HEK293 (cell line): ENCODE measurements at regions not wholly inside any gene's neighbourhood (a gene's known extent, or its start where the extent isn't known, plus 50 kb on each side); places are given as distances from the start of the nearest gene placed in this dataset.

Source experiments
- CTCF ChIA-PET: fragments of 350-600 bp; formaldehyde crosslinking; extraction: SDS; loops from one replicate; lab custom pipeline; 2021; ENCODE audit warnings: antibody characterized with exemption; lab: Yijun Ruan, JAX
- POLR2A ChIA-PET: fragments of 300-600 bp; formaldehyde crosslinking; extraction: SDS; loops from one replicate; lab custom pipeline; 2020; ENCODE audit warnings: antibody characterized with exemption, inconsistent platforms; lab: Yijun Ruan, JAX
- H3K27ac ChIP-seq: fragments of 200-500 bp; sonication (Bioruptor generic); 2 replicates; pipeline ENCODE4 v1.5.1; 2014; ENCODE audit warnings: low read depth, low read length, control low read depth, inconsistent platforms; ENCODE audit errors: extremely low read depth
- H3K36me3 ChIP-seq, 2 experiments: fragments of 200-500 bp in 1 of 2; sonication (Bioruptor generic) in 1 of 2; 1 replicate in 1 of 2; 2 replicates in 1 of 2; pipeline ENCODE4 v1.5.1; 2014 to 2017; ENCODE audit warnings: inconsistent platforms in 2 of 2, low read length in 2 of 2; ENCODE audit not compliant: control insufficient read depth in 2 of 2, insufficient read depth in 1 of 2
- H3K4me1 ChIP-seq: fragments of 200-500 bp; sonication (Bioruptor generic); 2 replicates; pipeline ENCODE4 v1.5.1; 2014; ENCODE audit warnings: mild to moderate bottlenecking, low read length, inconsistent platforms; ENCODE audit not compliant: control insufficient read depth, insufficient read depth
- H3K4me3 ChIP-seq: 2 replicates; pipeline ENCODE4 v1.5.1; 2011; ENCODE audit warnings: low read depth, mild to moderate bottlenecking, control low read depth, low read length, moderate library complexity
- H3K9me3 ChIP-seq: fragments of 200-500 bp; sonication (Bioruptor generic); 2 replicates; pipeline ENCODE4 v1.5.1; 2014; ENCODE audit warnings: low read depth, low read length, inconsistent platforms; ENCODE audit not compliant: control insufficient read depth, insufficient read depth
- EGR2 ChIP-seq: fragments of 450-650 bp; formaldehyde crosslinking; IDR thresholded peaks from 2 replicates; pipeline ENCODE4 v1.5.1; 2016; ENCODE audit warnings: low read depth, missing biosample characterization, missing genetic modification characterization
- KLF9 ChIP-seq: fragments of 450-650 bp; formaldehyde crosslinking; IDR thresholded peaks from 2 replicates; pipeline ENCODE4 v1.5.1; 2016; ENCODE audit warnings: missing biosample characterization, missing genetic modification characterization, low read depth
- SALL2 ChIP-seq: fragments of 450-650 bp; formaldehyde crosslinking; IDR thresholded peaks from 2 replicates; pipeline ENCODE4 v1.5.0; 2017; ENCODE audit warnings: missing biosample characterization, mild to moderate bottlenecking, missing genetic modification characterization, borderline replicate concordance
- ZBTB49 ChIP-seq: fragments of 450-650 bp; formaldehyde crosslinking; IDR thresholded peaks from 2 replicates; pipeline ENCODE4 v1.5.1; 2016; ENCODE audit warnings: missing biosample characterization, missing genetic modification characterization, low read depth
- ZEB2 ChIP-seq: fragments of 450-650 bp; formaldehyde crosslinking; IDR thresholded peaks from 2 replicates; pipeline ENCODE4 v1.5.1; 2016; ENCODE audit warnings: missing biosample characterization, missing genetic modification characterization
- ZNF174 ChIP-seq: fragments of 450-650 bp; formaldehyde crosslinking; IDR thresholded peaks from 2 replicates; pipeline ENCODE4 v1.5.0; 2017; ENCODE audit warnings: missing biosample characterization, mild to moderate bottlenecking, missing genetic modification characterization
- ZNF19 ChIP-seq: fragments of 450-650 bp; formaldehyde crosslinking; IDR thresholded peaks from 2 replicates; pipeline ENCODE4; 2016; ENCODE audit warnings: missing biosample characterization, missing genetic modification characterization, low read depth
- ZNF211 ChIP-seq: fragments of 450-650 bp; formaldehyde crosslinking; IDR thresholded peaks from 2 replicates; pipeline ENCODE4 v1.5.1; 2016; ENCODE audit warnings: low read depth, missing biosample characterization, missing genetic modification characterization
- ZNF248 ChIP-seq: fragments of 450-650 bp; formaldehyde crosslinking; IDR thresholded peaks from 2 replicates; pipeline ENCODE4 v1.5.1; 2017; ENCODE audit warnings: missing biosample characterization, missing genetic modification characterization
- ZNF266 ChIP-seq: fragments of 450-650 bp; formaldehyde crosslinking; IDR thresholded peaks from 2 replicates; pipeline ENCODE4 v1.5.1; 2016; ENCODE audit warnings: missing biosample characterization, missing genetic modification characterization, low read depth
- ZNF274 ChIP-seq, 2 experiments: fragments of 200-500 bp in 1 of 2; fragments of 450-650 bp in 1 of 2; sonication (Bioruptor generic) in 1 of 2; formaldehyde crosslinking in 1 of 2; IDR thresholded peaks; 2 replicates each; pipeline versions ENCODE4 v1.5.1 to v1.6.1; 2014 to 2016; ENCODE audit warnings: borderline replicate concordance in 1 of 2, inconsistent platforms in 1 of 2, low read length in 1 of 2, missing biosample characterization in 1 of 2, missing genetic modification characterization in 1 of 2
- ZNF394 ChIP-seq: fragments of 450-650 bp; formaldehyde crosslinking; IDR thresholded peaks from 2 replicates; pipeline ENCODE4 v1.5.1; 2016; ENCODE audit warnings: missing biosample characterization, missing genetic modification characterization, mild to moderate bottlenecking, moderate library complexity, borderline replicate concordance
- ZNF514 ChIP-seq: fragments of 450-650 bp; formaldehyde crosslinking; IDR thresholded peaks from 2 replicates; pipeline ENCODE4 v1.5.1; 2016; ENCODE audit warnings: missing biosample characterization, missing genetic modification characterization
- ZNF521 ChIP-seq: fragments of 450-650 bp; formaldehyde crosslinking; IDR thresholded peaks from 2 replicates; pipeline ENCODE4 v1.5.1; 2017; ENCODE audit warnings: missing biosample characterization, mild to moderate bottlenecking, missing genetic modification characterization
- ZNF558 ChIP-seq: fragments of 450-650 bp; formaldehyde crosslinking; IDR thresholded peaks from 2 replicates; pipeline ENCODE4 v1.5.1; 2016; ENCODE audit warnings: missing biosample characterization, missing genetic modification characterization
- ZNF571 ChIP-seq: fragments of 450-650 bp; formaldehyde crosslinking; IDR thresholded peaks from 2 replicates; pipeline ENCODE4 v1.5.0; 2017; ENCODE audit warnings: missing biosample characterization, missing genetic modification characterization
- ZNF596 ChIP-seq: fragments of 450-650 bp; IDR thresholded peaks from 2 replicates; pipeline ENCODE4 v1.5.0; 2018; ENCODE audit warnings: missing biosample characterization, mild to moderate bottlenecking, missing genetic modification characterization, moderate library complexity
- ZNF629 ChIP-seq: fragments of 450-650 bp; formaldehyde crosslinking; IDR thresholded peaks from 2 replicates; pipeline ENCODE4 v1.5.1; 2017; ENCODE audit warnings: missing biosample characterization, missing genetic modification characterization
- ZSCAN16 ChIP-seq: fragments of 450-650 bp; formaldehyde crosslinking; IDR thresholded peaks from 2 replicates; pipeline ENCODE4 v1.5.1; 2016; ENCODE audit warnings: missing biosample characterization, missing genetic modification characterization
- ZSCAN5A ChIP-seq: fragments of 450-650 bp; formaldehyde crosslinking; IDR thresholded peaks from 2 replicates; pipeline ENCODE4 v1.5.1; 2016; ENCODE audit warnings: missing biosample characterization, missing genetic modification characterization
- TF ChIP-seq, protein P1 (sequence below): fragments of 450-650 bp; formaldehyde crosslinking; IDR thresholded peaks from 2 replicates; pipeline ENCODE4 v1.5.1; 2016; ENCODE audit warnings: missing biosample characterization, missing genetic modification characterization

- TF ChIP-seq SALL2 (tag by site-specific recombination), result no peak
- no peak for TF ChIP-seq ZSCAN5A (tag by site-specific recombination)
Measured at GRCh38 chr7:41820111-41820671, 117.3 kb upstream of the INHBA start (continued).

- no peak for TF ChIP-seq ZNF211 (tag by site-specific recombination)
- H3K36me3 ChIP-seq, result no peaks in the 10 kb centered on the region
- ChIA-PET POLR2A (no interaction called here), CTCF (no interaction called here)
- H3K4me3 ChIP-seq, result no peak overlapping the region
- H3K4me1 ChIP-seq, result no peaks in the 10 kb centered on the region
- H3K27ac ChIP-seq, result no peak overlapping the region
- H3K9me3 ChIP-seq, result no peaks in the 10 kb centered on the region; the same call in 1 of the 2 replicates
Measured at GRCh38 chr7:41819645-41820044, 116.8 kb upstream of the INHBA start.

- H3K9me3 ChIP-seq, result no peaks in the 10 kb centered on the region; the same call in 1 of the 2 replicates
- H3K4me1 ChIP-seq, result no peaks in the 10 kb centered on the region
- no peaks in the 10 kb centered on the region for H3K36me3 ChIP-seq
- no peak for TF ChIP-seq ZNF629 (tag by site-specific recombination)
- no peak for TF ChIP-seq ZNF514 (tag by site-specific recombination)
- no peak for TF ChIP-seq ZNF558
- TF ChIP-seq, all 188 proteins: peak for 0
- POLR2A ChIA-PET, result no interaction called here
- no peak overlapping the region for H3K4me3 ChIP-seq
- CTCF ChIA-PET, result interaction anchor here (0.9 kb wide), 1 partner anchor 28 kb away, joined by 3 read pairs; no protein-coding TSS in a partner anchor
- no peak overlapping the region for H3K27ac ChIP-seq
Measured at GRCh38 chr7:41818765-41819398, 116.0 kb upstream of the INHBA start.

DNA sequence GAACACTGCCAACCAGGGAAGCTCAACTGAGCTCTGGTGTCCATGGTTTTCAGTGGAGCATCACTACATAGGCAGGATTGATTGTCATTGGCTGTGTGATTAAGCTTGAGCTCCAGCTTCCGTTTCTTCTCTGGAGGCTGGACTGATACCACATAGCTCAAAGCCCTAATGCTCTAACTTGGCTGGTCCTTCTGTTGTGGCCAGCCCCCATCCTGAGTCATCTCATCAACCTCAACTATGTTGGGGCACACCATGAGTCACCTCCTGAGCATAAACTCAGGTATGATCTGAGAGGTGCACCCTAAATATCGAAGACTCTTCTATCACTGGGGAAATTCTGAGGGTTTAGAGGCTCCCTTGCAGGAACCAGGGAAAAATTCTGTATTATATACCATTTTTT, 114.5 kb upstream of the INHBA start:
- ChIA-PET CTCF (no interaction called here), POLR2A (no interaction called here)
- Histone ChIP-seq H3K27ac (no peak overlapping the region), H3K4me3 (no peak overlapping the region), H3K4me1 (no peaks in the 10 kb centered on the region), H3K36me3 (no peaks in the 10 kb centered on the region), H3K9me3 (no peaks in the 10 kb centered on the region; the same call in 1 of the 2 replicates)
- no peak for TF ChIP-seq KLF9
- TF ChIP-seq EGR2 (tag by site-specific recombination), result no peak
- TF ChIP-seq, protein P1, sequence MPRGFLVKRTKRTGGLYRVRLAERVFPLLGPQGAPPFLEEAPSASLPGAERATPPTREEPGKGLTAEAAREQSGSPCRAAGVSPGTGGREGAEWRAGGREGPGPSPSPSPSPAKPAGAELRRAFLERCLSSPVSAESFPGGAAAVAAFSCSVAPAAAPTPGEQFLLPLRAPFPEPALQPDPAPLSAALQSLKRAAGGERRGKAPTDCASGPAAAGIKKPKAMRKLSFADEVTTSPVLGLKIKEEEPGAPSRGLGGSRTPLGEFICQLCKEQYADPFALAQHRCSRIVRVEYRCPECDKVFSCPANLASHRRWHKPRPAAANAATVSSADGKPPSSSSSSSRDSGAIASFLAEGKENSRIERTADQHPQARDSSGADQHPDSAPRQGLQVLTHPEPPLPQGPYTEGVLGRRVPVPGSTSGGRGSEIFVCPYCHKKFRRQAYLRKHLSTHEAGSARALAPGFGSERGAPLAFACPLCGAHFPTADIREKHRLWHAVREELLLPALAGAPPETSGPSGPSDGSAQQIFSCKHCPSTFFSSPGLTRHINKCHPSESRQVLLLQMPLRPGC, result no peak
- no peak for TF ChIP-seq ZNF274 (IDR thresholded peaks at IDR 0.05; ENCODE audit: low read length)
- TF ChIP-seq ZNF274 (tag by site-specific recombination; IDR thresholded peaks at IDR 0.05; ENCODE audit: borderline replicate concordance), result no peak
- TF ChIP-seq ZNF596 (tag by site-specific recombination), result no peak
- no peak for TF ChIP-seq ZEB2
- no peak for TF ChIP-seq ZSCAN16
- no peak for TF ChIP-seq ZNF571 (tag by site-specific recombination)
- no peak for TF ChIP-seq ZNF248 (tag by site-specific recombination)
- TF ChIP-seq ZNF174 (tag by site-specific recombination), result no peak
- TF ChIP-seq ZNF19 (tag by site-specific recombination), result no peak
- TF ChIP-seq ZNF394 (tag by site-specific recombination), result no peak
- no peak for TF ChIP-seq ZNF266
- TF ChIP-seq ZBTB49 (tag by site-specific recombination), result no peak
- TF ChIP-seq ZNF521, result no peak
